Endothelial cell of umbilical vein (primary cell): ENCODE measurements at regions not wholly inside any gene's neighbourhood (a gene's known extent, or its start where the extent isn't known, plus 50 kb on each side); places are given as distances from the start of the nearest gene placed in this dataset.
"Not testable (repeated sequence)": the region's sequence is repeated elsewhere in the genome, so short reads cannot be mapped to it uniquely, and the experiment has no call there.

Experiments
- BruUV-seq: library from RNA; stranded (reverse); fragments of 400-500 nt; replicated peaks from 2 replicates; lab custom pipeline; 2021; lab: Mats Ljungman, UMichigan
- CTCF ChIA-PET: fragments of 300-600, 350-600 bp; sonication (Branson Sonifier 250); formaldehyde crosslinking; loops from one replicate; lab custom pipeline; 2021; ENCODE audit warnings: antibody characterized with exemption, inconsistent platforms; lab: Charles Lee
- POLR2A ChIA-PET: fragments of 300-600, 350-600 bp; sonication (Branson Sonifier 250); formaldehyde crosslinking; loops from one replicate; lab custom pipeline; 2021; ENCODE audit warnings: antibody characterized with exemption, inconsistent platforms; lab: Charles Lee
- DNase-seq: peaks from one replicate; pipeline ENCODE4 v3.0.0-alpha.2; 2011; ENCODE audit warnings: low read depth, low spot score
- FAIRE-seq: peaks from 2 replicates; lab custom pipeline; 2011; peaks lifted over from hg19 to GRCh38; lab: Jason Lieb, UNC
- H2AFZ ChIP-seq: 2 replicates; pipeline ENCODE4 v1.6.0; 2012; ENCODE audit warnings: low read depth, low read length, control low read depth, inconsistent platforms
- H3K27ac ChIP-seq: 2 replicates; pipeline ENCODE4 v1.5.1; 2011; ENCODE audit warnings: low read depth, mild to moderate bottlenecking, control low read depth, low read length, moderate library complexity; ENCODE audit not compliant: insufficient read depth
- H3K27me3 ChIP-seq, 2 experiments: 2 replicates each; pipeline versions ENCODE4 v1.6.0 to v1.6.1; 2011; ENCODE audit warnings: low read length in 2 of 2, mixed read lengths in 1 of 2; ENCODE audit not compliant: control insufficient read depth in 2 of 2, insufficient read depth in 2 of 2
- H3K36me3 ChIP-seq, 2 experiments: 2 replicates in 1 of 2; 3 replicates in 1 of 2; pipeline ENCODE4 v1.5.1; 2011; ENCODE audit warnings: low read length in 2 of 2, mild to moderate bottlenecking in 1 of 2, moderate library complexity in 1 of 2; ENCODE audit not compliant: control insufficient read depth in 2 of 2, insufficient read depth in 2 of 2; ENCODE audit errors: extremely low read depth in 1 of 2
- H3K4me1 ChIP-seq: 3 replicates; pipeline ENCODE4 v1.5.1; 2011; ENCODE audit warnings: mild to moderate bottlenecking, low read length; ENCODE audit not compliant: control insufficient read depth, insufficient read depth; ENCODE audit errors: extremely low read depth
- H3K4me2 ChIP-seq: 2 replicates; pipeline ENCODE4 v1.6.1; 2011; ENCODE audit warnings: low read length, control low read depth, mixed read lengths; ENCODE audit not compliant: insufficient read depth
- H3K4me3 ChIP-seq, 3 experiments: fragments of 200-600 bp in 1 of 3; sonication (generic), shearing (Covaris generic) in 1 of 3; replicated peaks in 1 of 3; 2 replicates each; pipeline ENCODE4 v1.5.1; 2011 to 2016; ENCODE audit warnings: control low read depth in 3 of 3, low read length in 3 of 3, mild to moderate bottlenecking in 2 of 3, inconsistent platforms in 1 of 3, low read depth in 1 of 3, moderate library complexity in 1 of 3; ENCODE audit not compliant: insufficient read depth in 1 of 3
- H3K79me2 ChIP-seq: 2 replicates; pipeline ENCODE4 v1.6.0; 2012; ENCODE audit warnings: low read length, inconsistent platforms; ENCODE audit not compliant: control insufficient read depth, insufficient read depth
- H3K9ac ChIP-seq: replicated peaks from 2 replicates; pipeline ENCODE3; 2011; ENCODE audit warnings: low read length, control low read depth; ENCODE audit not compliant: insufficient read depth; ENCODE audit errors: extremely low read depth
- H3K9me1 ChIP-seq: replicated peaks from 3 replicates; pipeline ENCODE4 v1.6.0; 2011; ENCODE audit warnings: mild to moderate bottlenecking, low read length; ENCODE audit not compliant: control insufficient read depth, insufficient read depth; ENCODE audit errors: extremely low read depth
- H3K9me3 ChIP-seq: replicated peaks from 2 replicates; pipeline ENCODE4 v1.5.1; 2012; ENCODE audit warnings: low read length, inconsistent platforms; ENCODE audit not compliant: control insufficient read depth, insufficient read depth
- H4K20me1 ChIP-seq: replicated peaks from 2 replicates; pipeline ENCODE3; 2011; ENCODE audit warnings: mild to moderate bottlenecking, low read length; ENCODE audit not compliant: control insufficient read depth, insufficient read depth; ENCODE audit errors: extremely low read depth
- GATA2 ChIP-seq: IDR thresholded peaks from 2 replicates; pipeline ENCODE4 v1.7.0; 2011; ENCODE audit warnings: low read depth, mild to moderate bottlenecking, moderate library complexity, mixed read lengths, low read length; ENCODE audit not compliant: insufficient read length, insufficient read depth
- JUN ChIP-seq: IDR thresholded peaks from 2 replicates; pipeline ENCODE4 v1.6.1; 2011; ENCODE audit warnings: borderline replicate concordance, low read depth; ENCODE audit not compliant: insufficient read length, insufficient read depth
- POLR2A ChIP-seq: IDR thresholded peaks from 2 replicates; pipeline ENCODE4 v1.6.1; 2012; ENCODE audit warnings: low read depth, mild to moderate bottlenecking, control low read depth, low read length
- POLR2AphosphoS5 ChIP-seq: IDR thresholded peaks from 2 replicates; pipeline ENCODE4 v1.6.1; 2012; ENCODE audit warnings: low read depth, mild to moderate bottlenecking, control low read depth, low read length, moderate library complexity; ENCODE audit not compliant: insufficient read depth
- dilution Hi-C: fragments of 300-500 bp; cut with MboI; formaldehyde crosslinking; loops from one replicate; pipeline ENCODE4 v1.15.0; 2019; ENCODE audit warnings: low sequenced_read_pairs; ENCODE audit not compliant: extremely low pct_ligation_motif_present
- intact Hi-C: fragments of 100-400 bp; cut with micrococcal nuclease; formaldehyde crosslinking; loops from one replicate; pipeline ENCODE4 v1.10.0; 2022
- TF ChIP-seq, protein P1 (sequence below): IDR thresholded peaks from 2 replicates; pipeline ENCODE4 v1.6.1; 2011; ENCODE audit not compliant: insufficient read depth, insufficient read length

DNA sequence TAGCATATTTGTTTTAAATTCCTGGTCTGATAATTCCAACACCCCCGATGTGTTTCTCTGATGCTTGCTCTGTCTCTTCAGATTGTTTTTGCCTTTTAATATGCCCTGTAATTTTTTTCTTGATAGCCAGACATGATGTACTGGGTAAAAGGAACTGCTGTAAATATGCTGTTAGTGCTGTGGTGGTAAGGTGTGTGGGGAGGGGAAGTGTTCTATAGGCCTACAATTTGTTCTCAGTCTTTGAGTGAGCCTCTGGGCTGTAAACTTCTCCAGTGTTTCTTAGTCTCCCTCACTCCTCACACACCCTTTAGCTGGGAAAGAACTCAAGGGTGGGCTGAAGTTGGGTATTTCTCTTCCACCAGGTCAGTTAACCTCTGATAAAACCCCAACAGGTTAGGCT lies 147.0 kb upstream of the OR4E1 start:
- Histone ChIP-seq H3K9ac (no peak overlapping the region), H2AFZ (no peak overlapping the region), H3K9me1 (no peaks in the 10 kb centered on the region), H3K4me3 (no peak overlapping the region), H3K27me3 (peaks cover 3% of the 10 kb centered on the region in 2 experiments), H3K36me3 (no peaks in the 10 kb centered on the region), H3K27ac (no peak overlapping the region), H3K4me2 (no peak overlapping the region), H4K20me1 (no peaks in the 10 kb centered on the region), H3K79me2 (no peaks in the 10 kb centered on the region), H3K4me1 (no peaks in the 10 kb centered on the region), H3K9me3 (no peaks in the 10 kb centered on the region)
- DNase-seq (no peak), FAIRE-seq (no peak)
- ChIA-PET POLR2A (no interaction called here), CTCF (no interaction called here)
- TF ChIP-seq POLR2AphosphoS5 (no peak), GATA2 (no peak), JUN (no peak), POLR2A (no peak)
- TF ChIP-seq, protein P1, sequence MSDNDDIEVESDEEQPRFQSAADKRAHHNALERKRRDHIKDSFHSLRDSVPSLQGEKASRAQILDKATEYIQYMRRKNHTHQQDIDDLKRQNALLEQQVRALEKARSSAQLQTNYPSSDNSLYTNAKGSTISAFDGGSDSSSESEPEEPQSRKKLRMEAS = no peak
- no TSS peak for BruUV-seq
- dilution Hi-C loops (no loop called here), intact Hi-C loops (no loop called here)

DNA sequence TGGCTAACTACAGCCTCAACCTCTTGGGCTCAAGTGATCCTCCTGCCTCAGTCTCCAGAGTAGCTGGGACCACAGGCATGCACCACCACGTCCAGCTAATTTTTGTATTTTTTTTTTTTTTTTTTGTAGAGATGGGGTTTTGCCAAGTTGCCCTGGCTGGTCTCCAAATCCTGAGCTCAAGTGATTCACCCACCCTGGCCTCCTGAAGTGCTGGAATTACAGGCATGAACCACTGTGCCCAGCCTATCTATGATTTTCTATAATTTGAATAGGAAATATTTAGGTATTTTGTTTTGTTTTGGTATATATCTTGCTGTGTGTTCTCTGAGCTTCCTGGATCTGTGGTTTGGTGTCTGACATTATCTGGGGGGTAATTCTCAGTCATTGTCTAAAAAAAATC lies 146.3 kb upstream of the OR4E1 start:
- H3K79me2 ChIP-seq, H3K36me3 ChIP-seq, H3K27ac ChIP-seq, intact Hi-C loops, BruUV-seq, H3K27me3 ChIP-seq, dilution Hi-C loops, H3K9me3 ChIP-seq, H3K4me2 ChIP-seq, POLR2A ChIA-PET, H3K9ac ChIP-seq, FAIRE-seq, H2AFZ ChIP-seq, DNase-seq, H3K4me3 ChIP-seq, H3K4me1 ChIP-seq, H4K20me1 ChIP-seq, H3K9me1 ChIP-seq: not testable (repeated sequence)
- CTCF ChIA-PET = interaction anchor here (1.3 kb wide), 1 partner anchor 158 kb away, joined by 3 read pairs; no protein-coding TSS in a partner anchor

DNA sequence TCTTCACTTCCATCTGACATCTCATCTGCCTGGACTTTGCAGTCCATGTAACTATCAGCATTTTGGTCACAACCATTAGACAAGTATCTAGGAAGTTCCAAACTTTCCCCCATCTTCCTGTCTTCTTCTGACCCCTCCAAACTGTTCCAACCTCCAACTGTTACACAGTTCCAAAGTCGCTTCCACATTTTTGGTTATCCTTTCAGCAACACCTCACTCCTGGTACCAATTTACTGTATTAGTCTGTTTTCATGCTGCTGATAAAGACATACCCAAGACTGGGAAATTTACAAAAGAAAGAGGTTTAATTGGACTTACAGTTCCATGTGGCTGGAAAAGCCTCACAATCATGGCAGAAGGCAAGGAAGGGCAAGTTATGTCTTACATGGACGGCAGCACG lies 143.4 kb upstream of the OR4E1 start:
- CTCF ChIA-PET = interaction anchor here (1.0 kb wide), 1 partner anchor 8 kb away, joined by 4 read pairs; no protein-coding TSS in a partner anchor
- H3K9me1 ChIP-seq, H3K9ac ChIP-seq, H2AFZ ChIP-seq, POLR2A ChIA-PET, H4K20me1 ChIP-seq, H3K4me1 ChIP-seq, H3K4me2 ChIP-seq, dilution Hi-C loops, BruUV-seq, H3K79me2 ChIP-seq, FAIRE-seq, intact Hi-C loops, H3K36me3 ChIP-seq, H3K4me3 ChIP-seq, H3K27ac ChIP-seq, H3K27me3 ChIP-seq, H3K9me3 ChIP-seq, DNase-seq: not testable (repeated sequence)
